ENCODE measurements at regions not wholly inside any gene's neighbourhood (a gene's known extent, or its start where the extent isn't known, plus 50 kb on each side); places are given as distances from the start of the nearest gene placed in this dataset.

GRCh38 chr14:41016213-41016612 is 590.5 kb upstream of the LRFN5 start:
- H3K9ac ChIP-seq (ENCODE audit: insufficient read depth, low read length, poor library complexity, severe bottlenecking) = no peak overlapping the region
- intact Hi-C loops (cut with micrococcal nuclease) = no loop called here
- 75% methylated on average over 3 of the region's 4 CpGs for WGBS (ENCODE audit: insufficient coverage)

GRCh38 chr14:41000350-41000749 is 606.3 kb upstream of the LRFN5 start:
- Histone ChIP-seq H2AFZ (ENCODE audit: insufficient read depth, low read depth, low read length, poor library complexity, severe bottlenecking) (no peak overlapping the region), H3K9ac (ENCODE audit: insufficient read depth, low read length, poor library complexity, severe bottlenecking) (no peak overlapping the region), H3K36me3 (replicated peaks in 1 of 2; ENCODE audit: control insufficient read depth in 1 of 2, insufficient read depth in 2 of 2, low read length in 2 of 2) (no peaks in the 10 kb centered on the region), H3K4me2 (replicated peaks; ENCODE audit: extremely low read depth, low read length, poor library complexity, severe bottlenecking) (no peak overlapping the region), H3K79me2 (ENCODE audit: insufficient read depth, low read length) (no peaks in the 10 kb centered on the region), H3K27ac (ENCODE audit: low read depth in 1 of 2, low read length in 2 of 2) (no peak overlapping the region), H3K4me3 (replicated peaks in 1 of 3; ENCODE audit: low read depth in 2 of 3, low read length in 3 of 3) (no peak overlapping the region), H3K27me3 (ENCODE audit: control insufficient read depth in 2 of 2, insufficient read depth in 2 of 2, low read length in 2 of 2) (no peaks in the 10 kb centered on the region), H3K4me1 (ENCODE audit: control insufficient read depth in 1 of 2, insufficient read depth in 2 of 2, low read length in 2 of 2) (no peaks in the 10 kb centered on the region), H4K20me1 (ENCODE audit: insufficient read depth, low read length) (no peaks in the 10 kb centered on the region), H3K9me3 (replicated peaks in 1 of 2; ENCODE audit: control insufficient read depth in 1 of 2, insufficient read depth in 1 of 2, low read length in 2 of 2) (no peaks in the 10 kb centered on the region)
- no peaks in the 10 kb centered on the region for H3K36me3 Mint-ChIP-seq
- peaks cover 0 to 1% (median 1%) of the 10 kb centered on the region in 3 donors for H3K27me3 Mint-ChIP-seq (ENCODE audit: low read depth in 3 of 3)
- H3K27ac Mint-ChIP-seq = no peak overlapping the region
- peaks cover 0 to 2% (median 0%) of the 10 kb centered on the region in 7 donors for H3K9me3 Mint-ChIP-seq
- WGBS (ENCODE audit: insufficient coverage) = 100% methylated on average over 1 of the region's 3 CpGs
- H3K4me1 Mint-ChIP-seq = no peaks in the 10 kb centered on the region
- TF ChIP-seq CTCF (IDR thresholded peaks at IDR 0.05) = no peak
- H3K4me3 Mint-ChIP-seq = no peak overlapping the region
- intact Hi-C loops (cut with micrococcal nuclease) = no loop called here
- no peak for DNase-seq

More at GRCh38 chr14:41016213-41016612, 590.5 kb upstream of the LRFN5 start:
- Mint-ChIP-seq H3K9me3 (peaks cover 0 to 2% (median 0%) of the 10 kb centered on the region in 7 donors), H3K27ac (no peak overlapping the region), H3K36me3 (no peaks in the 10 kb centered on the region), H3K4me1 (no peaks in the 10 kb centered on the region), H3K4me3 (no peak overlapping the region), H3K27me3 (ENCODE audit: low read depth in 3 of 3) (no peaks in the 10 kb centered on the region)
- Histone ChIP-seq H3K27me3 (ENCODE audit: control insufficient read depth in 2 of 2, insufficient read depth in 2 of 2, low read length in 2 of 2) (no peaks in the 10 kb centered on the region), H4K20me1 (ENCODE audit: insufficient read depth, low read length) (no peaks in the 10 kb centered on the region), H3K4me2 (replicated peaks; ENCODE audit: extremely low read depth, low read length, poor library complexity, severe bottlenecking) (no peak overlapping the region), H3K9me3 (replicated peaks in 1 of 2; ENCODE audit: control insufficient read depth in 1 of 2, insufficient read depth in 1 of 2, low read length in 2 of 2) (no peaks in the 10 kb centered on the region), H3K4me1 (ENCODE audit: control insufficient read depth in 1 of 2, insufficient read depth in 2 of 2, low read length in 2 of 2) (no peaks in the 10 kb centered on the region), H3K4me3 (replicated peaks in 1 of 3; ENCODE audit: low read depth in 2 of 3, low read length in 3 of 3) (no peak overlapping the region), H3K79me2 (ENCODE audit: insufficient read depth, low read length) (no peaks in the 10 kb centered on the region), H3K36me3 (replicated peaks in 1 of 2; ENCODE audit: control insufficient read depth in 1 of 2, insufficient read depth in 2 of 2, low read length in 2 of 2) (no peaks in the 10 kb centered on the region), H2AFZ (ENCODE audit: insufficient read depth, low read depth, low read length, poor library complexity, severe bottlenecking) (no peak overlapping the region), H3K27ac (ENCODE audit: low read depth in 1 of 2, low read length in 2 of 2) (no peak overlapping the region)
- no peak for TF ChIP-seq CTCF (IDR thresholded peaks at IDR 0.05)
- no peak for DNase-seq
